Neural progenitor cell (in vitro differentiated cells): ENCODE measurements at regions not wholly inside any gene's neighbourhood (a gene's known extent, or its start where the extent isn't known, plus 50 kb on each side); places are given as distances from the start of the nearest gene placed in this dataset.

Experiments
- EZH2 ChIP-seq: fragments of 200-600 bp; sonication (generic); IDR thresholded peaks from 2 replicates; pipeline ENCODE4 v1.6.1; 2017; ENCODE audit warnings: antibody characterized with exemption, mild to moderate bottlenecking, moderate library complexity
- EZH2phosphoT487 ChIP-seq: fragments of 200-600 bp; sonication (generic); IDR thresholded peaks from 2 replicates; pipeline ENCODE4 v1.6.1; 2017; ENCODE audit warnings: antibody characterized with exemption
- TF ChIP-seq, protein P1 (sequence below): fragments of 200-600 bp; sonication (generic); IDR thresholded peaks from 2 replicates; pipeline ENCODE4 v1.5.1; 2017; ENCODE audit warnings: antibody characterized with exemption, mild to moderate bottlenecking

DNA sequence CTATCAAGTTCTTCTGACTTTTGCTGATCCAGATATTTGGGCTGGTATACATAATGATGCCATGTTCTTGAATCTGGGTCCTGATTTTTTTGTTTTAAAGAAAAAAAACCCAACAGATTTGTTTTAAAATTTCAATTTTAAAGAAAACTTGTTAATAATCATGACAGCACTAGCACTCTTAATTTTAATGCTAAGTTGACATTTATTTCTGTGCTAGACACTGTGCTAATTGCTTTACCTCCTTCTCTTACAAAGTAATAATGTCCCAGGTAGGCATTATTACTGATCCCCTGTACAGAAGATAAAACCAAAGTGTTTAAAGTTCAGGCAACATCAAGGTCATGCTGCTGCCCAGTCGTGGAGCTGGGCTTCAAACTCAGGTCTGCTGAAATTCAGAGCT is 101.9 kb downstream of the ZNF608 start:
- TF ChIP-seq, protein P1, sequence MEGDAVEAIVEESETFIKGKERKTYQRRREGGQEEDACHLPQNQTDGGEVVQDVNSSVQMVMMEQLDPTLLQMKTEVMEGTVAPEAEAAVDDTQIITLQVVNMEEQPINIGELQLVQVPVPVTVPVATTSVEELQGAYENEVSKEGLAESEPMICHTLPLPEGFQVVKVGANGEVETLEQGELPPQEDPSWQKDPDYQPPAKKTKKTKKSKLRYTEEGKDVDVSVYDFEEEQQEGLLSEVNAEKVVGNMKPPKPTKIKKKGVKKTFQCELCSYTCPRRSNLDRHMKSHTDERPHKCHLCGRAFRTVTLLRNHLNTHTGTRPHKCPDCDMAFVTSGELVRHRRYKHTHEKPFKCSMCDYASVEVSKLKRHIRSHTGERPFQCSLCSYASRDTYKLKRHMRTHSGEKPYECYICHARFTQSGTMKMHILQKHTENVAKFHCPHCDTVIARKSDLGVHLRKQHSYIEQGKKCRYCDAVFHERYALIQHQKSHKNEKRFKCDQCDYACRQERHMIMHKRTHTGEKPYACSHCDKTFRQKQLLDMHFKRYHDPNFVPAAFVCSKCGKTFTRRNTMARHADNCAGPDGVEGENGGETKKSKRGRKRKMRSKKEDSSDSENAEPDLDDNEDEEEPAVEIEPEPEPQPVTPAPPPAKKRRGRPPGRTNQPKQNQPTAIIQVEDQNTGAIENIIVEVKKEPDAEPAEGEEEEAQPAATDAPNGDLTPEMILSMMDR: no peak
- TF ChIP-seq EZH2 (no peak), EZH2phosphoT487 (no peak)
